ENCODE measurements at regions not wholly inside any gene's neighbourhood (a gene's known extent, or its start where the extent isn't known, plus 50 kb on each side); places are given as distances from the start of the nearest gene placed in this dataset.

GRCh38 chr11:104256525-104256924, 92.6 kb upstream of the PDGFD start:
- Histone ChIP-seq H3K4me1 (ENCODE audit: insufficient read depth, low read length) (no peaks in the 10 kb centered on the region), H3K4me3 (replicated peaks in 1 of 3; ENCODE audit: insufficient read depth in 1 of 3, low read depth in 2 of 3, low read length in 3 of 3) (no peak overlapping the region), H4K20me1 (ENCODE audit: insufficient read depth, low read length) (no peaks in the 10 kb centered on the region), H2AFZ (ENCODE audit: low read length) (no peak overlapping the region), H3K4me2 (ENCODE audit: low read depth, low read length) (no peak overlapping the region), H3K9ac (ENCODE audit: insufficient read depth, low read depth, low read length) (no peak overlapping the region), H3K36me3 (replicated peaks in 1 of 2; ENCODE audit: control insufficient read depth in 1 of 2, insufficient read depth in 2 of 2, low read length in 2 of 2) (no peaks in the 10 kb centered on the region), H3K9me3 (ENCODE audit: low read length) (no peaks in the 10 kb centered on the region), H3K79me2 (ENCODE audit: insufficient read depth, low read length) (no peaks in the 10 kb centered on the region), H3K27ac (ENCODE audit: extremely low read length, insufficient read depth, low read length) (no peak overlapping the region), H3K27me3 (ENCODE audit: control insufficient read depth in 1 of 2, insufficient read depth in 2 of 2, low read length in 2 of 2) (no peaks in the 10 kb centered on the region)
- ChIA-PET CTCF (ENCODE audit: low intra/inter-chr PET ratio, low total read pairs) (no interaction called here), POLR2A (no interaction called here)
- BruUV-seq (replicated peaks) = no TSS peak
- DNase-seq (ENCODE audit: low spot score) (no peak), ATAC-seq (no peak), FAIRE-seq (no peak)
- in situ Hi-C loops (cut with HindIII; ENCODE audit: extremely low pct_ligation_motif_present, low pct_unique_long_range_greater_than_20kb) = no loop called here
- WGBS (ENCODE audit: low lambda C conversion rate) = 2% methylated on average over 2 of the region's 2 CpGs
- intact Hi-C loops (cut with micrococcal nuclease; ENCODE audit: unreplicated experiment) = no loop called here
- TF ChIP-seq GABPB1 (CRISPR knock-in tag; IDR thresholded peaks at IDR 0.05) (no peak), POLR2G (IDR thresholded peaks at IDR 0.05; ENCODE audit: low read depth, low read length) (no peak), ZNF704 (CRISPR knock-in tag; IDR thresholded peaks at IDR 0.05; ENCODE audit: borderline replicate concordance) (no peak), ZNF749 (CRISPR knock-in tag; IDR thresholded peaks at IDR 0.05; ENCODE audit: borderline replicate concordance) (no peak), ZBTB49 (CRISPR knock-in tag; IDR thresholded peaks at IDR 0.05; ENCODE audit: borderline replicate concordance) (no peak), ZNF33A (CRISPR knock-in tag; IDR thresholded peaks at IDR 0.05; ENCODE audit: borderline replicate concordance) (no peak), NCOA2 (CRISPR knock-in tag; IDR thresholded peaks at IDR 0.05) (no peak), ZBTB40 (IDR thresholded peaks at IDR 0.05) (no peak), ZBTB40 (CRISPR knock-in tag; IDR thresholded peaks at IDR 0.05) (no peak), ZNF460 (CRISPR knock-in tag; IDR thresholded peaks at IDR 0.05; ENCODE audit: borderline replicate concordance) (no peak), HHEX (CRISPR knock-in tag; IDR thresholded peaks at IDR 0.05) (no peak), ISL2 (CRISPR knock-in tag; IDR thresholded peaks at IDR 0.05) (no peak)
